ENCODE measurements at regions not wholly inside any gene's neighbourhood (a gene's known extent, or its start where the extent isn't known, plus 50 kb on each side); places are given as distances from the start of the nearest gene placed in this dataset.

- TF ChIP-seq GATA2 (IDR thresholded peaks at IDR 0.05; ENCODE audit: low read depth, low read length) = no peak
- no peak for TF ChIP-seq GATA3 (IDR thresholded peaks at IDR 0.05; ENCODE audit: low read depth, low read length)
These were observed 417.9 kb upstream of the MAF start for GRCh38 chr16:80018466-80018865.
